Osteoblast (primary cell): ENCODE measurements at regions not wholly inside any gene's neighbourhood (a gene's known extent, or its start where the extent isn't known, plus 50 kb on each side); places are given as distances from the start of the nearest gene placed in this dataset.
A peak's percentile ranks its signal among the peaks of the same experiment; 100 is the strongest.

Source experiments
- DNase-seq: peaks from one replicate; pipeline ENCODE4 v3.0.0; 2011; ENCODE audit warnings: low spot score, mixed read lengths; ENCODE audit not compliant: insufficient read length; ENCODE audit errors: missing footprints
- H2AFZ ChIP-seq: 2 replicates; pipeline ENCODE4 v1.6.0; 2011; ENCODE audit warnings: mild to moderate bottlenecking, low read length
- H3K27ac ChIP-seq: 2 replicates; pipeline ENCODE4 v1.5.1; 2011; ENCODE audit warnings: mild to moderate bottlenecking, low read depth, low read length, moderate library complexity
- H3K27me3 ChIP-seq: 2 replicates; pipeline ENCODE4 v1.6.0; 2012; ENCODE audit warnings: mild to moderate bottlenecking, control low read depth, inconsistent platforms, low read length, moderate library complexity; ENCODE audit not compliant: insufficient read depth
- H3K36me3 ChIP-seq: 2 replicates; pipeline ENCODE4 v1.5.1; 2011; ENCODE audit warnings: mild to moderate bottlenecking, low read length, control low read depth, moderate library complexity; ENCODE audit not compliant: insufficient read depth
- H3K4me1 ChIP-seq: 2 replicates; pipeline ENCODE4 v1.5.1; 2011; ENCODE audit warnings: mild to moderate bottlenecking, low read length, control low read depth, moderate library complexity; ENCODE audit not compliant: insufficient read depth
- H3K4me2 ChIP-seq: 2 replicates; pipeline ENCODE4 v1.6.0; 2011; ENCODE audit warnings: mild to moderate bottlenecking, low read length; ENCODE audit not compliant: insufficient read depth
- H3K4me3 ChIP-seq: fragments of 200-600 bp; sonication (generic); 3 replicates; pipeline ENCODE4 v1.5.1; 2012; ENCODE audit warnings: mild to moderate bottlenecking, low read length, inconsistent platforms; ENCODE audit not compliant: insufficient read depth
- H3K79me2 ChIP-seq: 2 replicates; pipeline ENCODE4 v1.6.0; 2012; ENCODE audit warnings: mild to moderate bottlenecking, low read length, control low read depth, inconsistent platforms; ENCODE audit not compliant: insufficient read depth
- H3K9me3 ChIP-seq: 2 replicates; pipeline ENCODE4 v1.5.1; 2011; ENCODE audit warnings: low read depth, low read length, control low read depth
- H4K20me1 ChIP-seq: 2 replicates; pipeline ENCODE4 v1.6.0; 2012; ENCODE audit warnings: mild to moderate bottlenecking, low read length, control low read depth; ENCODE audit not compliant: insufficient read depth
- TF ChIP-seq, protein P1 (sequence below): IDR thresholded peaks from 2 replicates; pipeline ENCODE4 v1.5.1; 2011; ENCODE audit warnings: mild to moderate bottlenecking, low read depth, low read length, moderate library complexity; ENCODE audit errors: extremely low read depth

DNA sequence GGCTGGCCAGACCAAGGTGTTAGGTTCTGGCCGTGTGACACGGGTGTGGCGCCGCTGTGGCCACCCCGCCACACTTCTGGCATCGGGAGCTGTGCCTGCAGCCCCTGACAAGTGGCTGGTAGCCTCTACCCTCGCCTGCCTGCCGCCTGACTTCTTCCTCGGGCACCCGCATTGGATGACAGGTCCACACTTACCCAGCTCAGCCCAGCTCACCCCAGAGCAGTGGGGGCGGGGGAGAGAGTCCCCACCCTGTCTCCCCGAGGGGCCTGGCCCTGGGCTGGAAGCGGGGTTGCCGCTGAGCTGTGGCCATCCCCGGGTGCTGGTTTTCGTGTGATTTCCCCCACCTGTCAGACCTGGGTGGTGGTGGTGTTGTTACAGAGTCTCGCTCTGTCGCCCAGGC, 53.9 kb upstream of the ACSF3 start:
- Histone ChIP-seq H3K79me2 (no peaks in the 10 kb centered on the region), H3K27ac (no peak overlapping the region), H3K4me2 (no peak overlapping the region), H3K4me1 (no peaks in the 10 kb centered on the region), H3K9me3 (no peaks in the 10 kb centered on the region), H3K4me3 (no peak overlapping the region), H3K27me3 (peaks cover 15% of the 10 kb centered on the region), H2AFZ (no peak overlapping the region), H4K20me1 (no peaks in the 10 kb centered on the region), H3K36me3 (no peaks in the 10 kb centered on the region)
- DNase-seq: peak; percentile 88
- TF ChIP-seq, protein P1, sequence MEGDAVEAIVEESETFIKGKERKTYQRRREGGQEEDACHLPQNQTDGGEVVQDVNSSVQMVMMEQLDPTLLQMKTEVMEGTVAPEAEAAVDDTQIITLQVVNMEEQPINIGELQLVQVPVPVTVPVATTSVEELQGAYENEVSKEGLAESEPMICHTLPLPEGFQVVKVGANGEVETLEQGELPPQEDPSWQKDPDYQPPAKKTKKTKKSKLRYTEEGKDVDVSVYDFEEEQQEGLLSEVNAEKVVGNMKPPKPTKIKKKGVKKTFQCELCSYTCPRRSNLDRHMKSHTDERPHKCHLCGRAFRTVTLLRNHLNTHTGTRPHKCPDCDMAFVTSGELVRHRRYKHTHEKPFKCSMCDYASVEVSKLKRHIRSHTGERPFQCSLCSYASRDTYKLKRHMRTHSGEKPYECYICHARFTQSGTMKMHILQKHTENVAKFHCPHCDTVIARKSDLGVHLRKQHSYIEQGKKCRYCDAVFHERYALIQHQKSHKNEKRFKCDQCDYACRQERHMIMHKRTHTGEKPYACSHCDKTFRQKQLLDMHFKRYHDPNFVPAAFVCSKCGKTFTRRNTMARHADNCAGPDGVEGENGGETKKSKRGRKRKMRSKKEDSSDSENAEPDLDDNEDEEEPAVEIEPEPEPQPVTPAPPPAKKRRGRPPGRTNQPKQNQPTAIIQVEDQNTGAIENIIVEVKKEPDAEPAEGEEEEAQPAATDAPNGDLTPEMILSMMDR: no peak

DNA sequence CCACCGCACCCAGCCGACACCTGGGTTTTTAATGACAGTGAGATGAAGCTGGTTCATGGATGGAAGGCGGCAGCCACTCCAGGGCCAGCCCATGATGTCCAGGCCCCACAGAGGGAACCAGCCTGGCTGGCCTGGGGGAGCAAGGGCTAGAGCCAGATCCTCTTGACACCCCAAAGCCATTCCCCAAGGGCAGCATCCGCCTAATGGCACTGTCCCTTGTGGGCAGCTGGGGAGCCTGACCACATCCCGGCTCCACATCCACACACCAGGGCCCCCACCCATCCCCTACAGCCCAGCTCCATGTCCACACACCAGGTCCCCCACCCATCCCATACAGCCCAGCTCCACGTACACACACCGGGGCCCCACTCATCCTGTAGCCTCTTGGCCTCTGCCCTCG, 53.3 kb upstream of the ACSF3 start:
- Histone ChIP-seq H3K36me3 (no peaks in the 10 kb centered on the region), H3K9me3 (no peaks in the 10 kb centered on the region), H3K4me2 (no peak overlapping the region), H2AFZ (no peak overlapping the region), H4K20me1 (no peaks in the 10 kb centered on the region), H3K27ac (no peak overlapping the region), H3K27me3 (peaks cover 17% of the 10 kb centered on the region), H3K4me1 (no peaks in the 10 kb centered on the region), H3K4me3 (no peak overlapping the region), H3K79me2 (no peaks in the 10 kb centered on the region)
- peak; percentile 80 for DNase-seq
- TF ChIP-seq, protein P1: no peak

DNA sequence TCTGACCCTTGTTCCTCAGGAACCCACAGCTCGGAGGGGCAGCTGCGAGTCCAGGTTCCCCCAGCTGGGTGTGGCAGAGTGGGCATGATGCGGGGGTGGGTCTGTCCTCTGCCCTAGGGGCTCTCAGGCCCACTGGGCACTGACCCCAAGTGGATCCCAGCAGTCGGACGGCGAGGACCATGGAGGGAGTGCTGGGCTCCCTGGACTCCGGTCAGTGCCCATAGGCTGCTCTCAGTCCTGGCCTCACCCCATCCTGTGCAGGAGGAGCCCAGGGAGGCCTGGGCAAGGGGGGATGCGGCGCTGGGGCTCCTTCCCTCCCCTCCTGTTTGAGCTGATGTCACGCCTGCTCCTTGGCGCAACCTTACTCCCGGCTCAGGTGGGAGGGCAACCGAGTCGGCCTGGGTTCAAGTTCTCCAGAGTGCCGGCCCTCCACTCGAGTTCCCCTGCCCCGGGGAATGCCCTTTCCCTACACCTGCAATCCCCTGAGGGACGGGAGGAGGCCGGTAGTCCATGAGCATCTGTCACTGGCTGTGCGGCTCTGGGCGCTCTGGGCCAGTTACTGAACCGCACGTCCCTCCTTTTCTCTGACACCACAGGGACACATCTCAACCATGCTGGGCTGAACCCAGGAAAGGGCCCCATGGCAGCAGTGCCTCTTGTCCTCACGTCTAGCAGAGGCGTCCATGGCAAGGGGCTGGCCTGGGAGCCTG, 52.6 kb upstream of the ACSF3 start:
- no peaks in the 10 kb centered on the region for H3K4me1 ChIP-seq
- H4K20me1 ChIP-seq: no peaks in the 10 kb centered on the region
- H3K4me3 ChIP-seq: no peak overlapping the region
- no peak overlapping the region for H3K27ac ChIP-seq
- H3K36me3 ChIP-seq: no peaks in the 10 kb centered on the region
- no peaks in the 10 kb centered on the region for H3K9me3 ChIP-seq
- no peak overlapping the region for H2AFZ ChIP-seq
- H3K27me3 ChIP-seq: peaks cover 17% of the 10 kb centered on the region
- no peak overlapping the region for H3K4me2 ChIP-seq
- TF ChIP-seq, protein P1: no peak
- no peaks in the 10 kb centered on the region for H3K79me2 ChIP-seq
- peak; percentile 65 for DNase-seq

DNA sequence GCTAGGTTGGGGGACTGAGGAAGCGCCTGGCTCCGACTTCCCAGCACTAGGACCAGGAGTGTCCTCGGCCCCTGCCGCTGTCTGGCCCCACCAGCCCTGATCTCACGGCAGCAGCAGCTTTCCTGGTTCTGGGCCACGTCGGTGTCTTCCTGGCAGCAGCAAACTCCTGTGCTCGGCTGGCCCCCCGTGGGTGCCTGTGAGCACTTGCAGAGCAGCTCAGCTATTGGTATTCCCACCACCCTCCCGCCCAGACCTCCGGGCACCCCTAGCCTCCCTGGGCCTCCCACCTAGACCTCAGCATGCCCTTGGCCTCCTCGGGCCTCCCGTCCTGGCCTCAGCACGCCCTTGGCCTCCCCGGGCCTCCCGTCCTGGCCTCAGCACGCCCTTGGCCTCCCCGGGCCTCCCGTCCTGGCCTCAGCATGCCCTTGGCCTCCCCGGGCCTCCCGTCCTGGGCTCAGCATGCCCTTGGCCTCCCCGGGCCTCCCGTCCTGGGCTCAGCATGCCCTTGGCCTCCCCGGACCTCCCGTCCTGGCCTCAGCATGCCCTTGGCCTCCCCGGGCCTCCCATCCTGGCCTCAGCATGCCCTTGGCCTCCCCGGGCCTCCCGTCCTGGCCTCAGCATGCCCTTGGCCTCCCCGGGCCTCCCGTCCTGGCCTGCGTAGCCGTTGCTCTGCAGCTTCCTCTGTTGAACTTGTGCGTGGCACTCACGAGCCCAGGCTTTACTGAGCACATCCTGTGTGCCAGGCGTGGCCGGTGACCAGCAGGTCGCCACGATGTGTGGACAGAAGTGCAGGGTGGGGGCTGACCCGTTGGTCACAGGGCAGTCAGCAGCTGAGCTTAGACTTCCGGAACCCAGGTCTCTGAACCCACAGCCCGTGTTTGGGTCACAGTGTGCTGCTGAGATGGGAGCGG, 51.8 kb upstream of the ACSF3 start:
- TF ChIP-seq, protein P1: no peak
- Histone ChIP-seq H3K27me3 (peaks cover 17% of the 10 kb centered on the region), H3K79me2 (no peaks in the 10 kb centered on the region)

More for the DNA sequence above, 51.8 kb upstream of the ACSF3 start:
- DNase-seq: peak; percentile 83
- Histone ChIP-seq H3K9me3 (no peaks in the 10 kb centered on the region), H4K20me1 (no peaks in the 10 kb centered on the region), H3K4me2 (no peak overlapping the region), H3K36me3 (no peaks in the 10 kb centered on the region), H3K27ac (no peak overlapping the region), H2AFZ (no peak overlapping the region), H3K4me1 (no peaks in the 10 kb centered on the region), H3K4me3 (no peak overlapping the region)
